GM21723 (cell line): ENCODE measurements at regions not wholly inside any gene's neighbourhood (a gene's known extent, or its start where the extent isn't known, plus 50 kb on each side); places are given as distances from the start of the nearest gene placed in this dataset.

Experiments
- ATAC-seq: cut with Tn5 transposase; IDR thresholded peaks from one replicate; pipeline ENCODE4 v1.9.1; 2021; ENCODE audit warnings: mild to moderate bottlenecking, moderate library complexity; ENCODE audit not compliant: unreplicated experiment

GRCh38 chr5:117999939-118000549 lies 988.3 kb downstream of the DTWD2 start:
- ATAC-seq = peak; percentile 72

- ATAC-seq = no peak
Observed at GRCh38 chr5:117982691-117983090, 1005.7 kb downstream of the DTWD2 start.

GRCh38 chr5:117973785-117974184 lies 1014.6 kb downstream of the DTWD2 start:
- ATAC-seq = no peak

- ATAC-seq = no peak
Observed at GRCh38 chr5:117955831-117956230, 1032.5 kb downstream of the DTWD2 start.

- ATAC-seq = no peak
Observed at GRCh38 chr5:117954331-117954730, 1034.0 kb downstream of the DTWD2 start.

- no peak for ATAC-seq
Observed at GRCh38 chr5:117953272-117953671, 1035.1 kb downstream of the DTWD2 start.

GRCh38 chr5:117947836-117948235 lies 1040.5 kb downstream of the DTWD2 start:
- ATAC-seq = no peak

GRCh38 chr5:117947121-117947520 lies 1041.2 kb downstream of the DTWD2 start:
- no peak for ATAC-seq

GRCh38 chr5:117945258-117945657 lies 1043.1 kb downstream of the DTWD2 start:
- no peak for ATAC-seq

GRCh38 chr5:117943541-117943940 lies 1044.8 kb downstream of the DTWD2 start:
- no peak for ATAC-seq

- ATAC-seq = no peak
Observed at GRCh38 chr5:117942861-117943519, 1045.4 kb downstream of the DTWD2 start.

GRCh38 chr5:117893211-117893610 lies 1095.1 kb downstream of the DTWD2 start:
- ATAC-seq = no peak

- no peak for ATAC-seq
Observed at GRCh38 chr5:117892360-117892759, 1096.0 kb downstream of the DTWD2 start.

- ATAC-seq = no peak
Observed at GRCh38 chr5:117889596-117889995, 1098.8 kb downstream of the DTWD2 start.

GRCh38 chr5:117888688-117889087 lies 1099.7 kb downstream of the DTWD2 start:
- ATAC-seq = peak; percentile 93

GRCh38 chr5:117881426-117882230 lies 1106.7 kb downstream of the DTWD2 start:
- no peak for ATAC-seq

- ATAC-seq = no peak
Observed at GRCh38 chr5:117880932-117881331, 1107.4 kb downstream of the DTWD2 start.

- no peak for ATAC-seq
Observed at GRCh38 chr5:117877731-117878130, 1110.6 kb downstream of the DTWD2 start.

- ATAC-seq = no peak
Observed at GRCh38 chr5:117872798-117873368, 1115.5 kb downstream of the DTWD2 start.

GRCh38 chr5:117869596-117869995 lies 1118.8 kb downstream of the DTWD2 start:
- ATAC-seq = no peak

- ATAC-seq = no peak
Observed at GRCh38 chr5:117863586-117864296, 1124.6 kb downstream of the DTWD2 start.
